ENCODE measurements at regions not wholly inside any gene's neighbourhood (a gene's known extent, or its start where the extent isn't known, plus 50 kb on each side); places are given as distances from the start of the nearest gene placed in this dataset.

DNA sequence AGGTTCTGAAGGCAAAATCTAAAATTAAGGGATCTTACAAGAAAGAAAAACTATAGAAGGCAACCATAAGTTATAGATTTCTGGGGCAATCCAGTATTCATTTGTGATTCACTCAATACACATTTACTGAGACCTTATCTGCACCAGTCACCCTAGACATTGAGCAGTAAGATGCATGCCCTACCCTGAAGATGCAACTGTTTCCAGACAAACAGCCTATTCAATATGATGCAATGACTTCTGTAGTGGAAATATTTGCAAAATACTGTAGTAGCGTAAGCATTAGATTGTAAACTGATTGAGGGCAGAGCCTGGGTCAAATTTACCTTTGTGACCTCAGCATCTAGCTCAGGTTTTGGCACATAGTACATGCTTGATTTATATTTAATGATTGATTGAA, 256.2 kb upstream of the ACTBL2 start:
- Histone ChIP-seq H3K27ac (ENCODE audit: low read length in 2 of 2) (no peak overlapping the region), H3K9ac (ENCODE audit: low read length) (no peak overlapping the region), H2AFZ (ENCODE audit: insufficient read depth, low read depth, low read length, poor library complexity, severe bottlenecking) (no peak overlapping the region), H3K36me3 (replicated peaks in 1 of 2; ENCODE audit: control extremely low read depth in 1 of 2, control insufficient read depth in 1 of 2, extremely low read depth in 1 of 2, insufficient read depth in 2 of 2, low read length in 1 of 2) (no peaks in the 10 kb centered on the region), H3K27me3 (replicated peaks in 1 of 4; ENCODE audit: control extremely low read depth in 1 of 4, control insufficient read depth in 3 of 4, insufficient read depth in 4 of 4, low read length in 3 of 4) (no peaks in the 10 kb centered on the region), H3K4me2 (replicated peaks; ENCODE audit: low read depth, low read length, poor library complexity, severe bottlenecking) (no peak overlapping the region), H3K79me2 (ENCODE audit: control insufficient read depth, insufficient read depth, low read length) (no peaks in the 10 kb centered on the region), H4K20me1 (ENCODE audit: control insufficient read depth, insufficient read depth, low read length, poor library complexity, severe bottlenecking) (no peaks in the 10 kb centered on the region), H3K9me3 (ENCODE audit: control extremely low read depth in 1 of 3, control insufficient read depth in 2 of 3, insufficient read depth in 1 of 3, low read length in 2 of 3) (no peaks in the 10 kb centered on the region), H3K4me3 (ENCODE audit: control extremely low read depth in 1 of 5, extremely low read depth in 1 of 5, insufficient read depth in 1 of 5, low read depth in 2 of 5, low read length in 4 of 5) (no peak overlapping the region), H3K4me1 (ENCODE audit: control insufficient read depth in 2 of 2, insufficient read depth in 2 of 2, low read length in 2 of 2) (no peaks in the 10 kb centered on the region)
- no peaks in the 10 kb centered on the region for H3K4me1 Mint-ChIP-seq
- ChIA-PET CTCF (no interaction called here), POLR2A (no interaction called here)
- H3K9me3 Mint-ChIP-seq (ENCODE audit: insufficient read depth), result no peaks in the 10 kb centered on the region
- no CpG with 5 or more reads among the region's 1 CpG for WGBS (ENCODE audit: insufficient coverage)
- DNase-seq, result no peak
- no peak overlapping the region for H3K4me3 Mint-ChIP-seq
- no peak overlapping the region for H3K27ac Mint-ChIP-seq
- no peak for ATAC-seq (ENCODE audit: low read depth)
- intact Hi-C loops (cut with micrococcal nuclease), result no loop called here
- TF ChIP-seq, protein P1, sequence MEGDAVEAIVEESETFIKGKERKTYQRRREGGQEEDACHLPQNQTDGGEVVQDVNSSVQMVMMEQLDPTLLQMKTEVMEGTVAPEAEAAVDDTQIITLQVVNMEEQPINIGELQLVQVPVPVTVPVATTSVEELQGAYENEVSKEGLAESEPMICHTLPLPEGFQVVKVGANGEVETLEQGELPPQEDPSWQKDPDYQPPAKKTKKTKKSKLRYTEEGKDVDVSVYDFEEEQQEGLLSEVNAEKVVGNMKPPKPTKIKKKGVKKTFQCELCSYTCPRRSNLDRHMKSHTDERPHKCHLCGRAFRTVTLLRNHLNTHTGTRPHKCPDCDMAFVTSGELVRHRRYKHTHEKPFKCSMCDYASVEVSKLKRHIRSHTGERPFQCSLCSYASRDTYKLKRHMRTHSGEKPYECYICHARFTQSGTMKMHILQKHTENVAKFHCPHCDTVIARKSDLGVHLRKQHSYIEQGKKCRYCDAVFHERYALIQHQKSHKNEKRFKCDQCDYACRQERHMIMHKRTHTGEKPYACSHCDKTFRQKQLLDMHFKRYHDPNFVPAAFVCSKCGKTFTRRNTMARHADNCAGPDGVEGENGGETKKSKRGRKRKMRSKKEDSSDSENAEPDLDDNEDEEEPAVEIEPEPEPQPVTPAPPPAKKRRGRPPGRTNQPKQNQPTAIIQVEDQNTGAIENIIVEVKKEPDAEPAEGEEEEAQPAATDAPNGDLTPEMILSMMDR (IDR thresholded peaks at IDR 0.05), result no peak
- TF ChIP-seq EZH2 (IDR thresholded peaks at IDR 0.05; ENCODE audit: borderline replicate concordance, insufficient read depth, low read depth, low read length, poor library complexity, severe bottlenecking), result no peak
- H3K27me3 Mint-ChIP-seq, result no peaks in the 10 kb centered on the region

GRCh38 chr5:57738301-57738700, 255.7 kb upstream of the ACTBL2 start:
- no peaks in the 10 kb centered on the region for H3K79me2 ChIP-seq (ENCODE audit: control insufficient read depth, insufficient read depth, low read length)
- H3K36me3 ChIP-seq (replicated peaks in 1 of 2; ENCODE audit: control extremely low read depth in 1 of 2, control insufficient read depth in 1 of 2, extremely low read depth in 1 of 2, insufficient read depth in 2 of 2, low read length in 1 of 2), result no peaks in the 10 kb centered on the region
- no peak for DNase-seq
- Mint-ChIP-seq H3K4me1 (no peaks in the 10 kb centered on the region), H3K27ac (no peak overlapping the region), H3K4me3 (no peak overlapping the region), H3K9me3 (ENCODE audit: insufficient read depth) (no peaks in the 10 kb centered on the region), H3K27me3 (no peaks in the 10 kb centered on the region)
- H3K4me3 ChIP-seq (ENCODE audit: control extremely low read depth in 1 of 5, extremely low read depth in 1 of 5, insufficient read depth in 1 of 5, low read depth in 2 of 5, low read length in 4 of 5), result no peak overlapping the region
- H3K4me2 ChIP-seq (replicated peaks; ENCODE audit: low read depth, low read length, poor library complexity, severe bottlenecking), result no peak overlapping the region
- no peaks in the 10 kb centered on the region for H4K20me1 ChIP-seq (ENCODE audit: control insufficient read depth, insufficient read depth, low read length, poor library complexity, severe bottlenecking)
- H3K9me3 ChIP-seq (ENCODE audit: control extremely low read depth in 1 of 3, control insufficient read depth in 2 of 3, insufficient read depth in 1 of 3, low read length in 2 of 3), result no peaks in the 10 kb centered on the region
- 100% methylated on average over 2 of the region's 2 CpGs for WGBS (ENCODE audit: insufficient coverage)
- intact Hi-C loops (cut with micrococcal nuclease), result no loop called here
- POLR2A ChIA-PET, result no interaction called here
- CTCF ChIA-PET, result no interaction called here
- no peaks in the 10 kb centered on the region for H3K4me1 ChIP-seq (ENCODE audit: control insufficient read depth in 2 of 2, insufficient read depth in 2 of 2, low read length in 2 of 2)
- no peak for ATAC-seq (ENCODE audit: low read depth)
- H3K9ac ChIP-seq (ENCODE audit: low read length), result no peak overlapping the region
- H3K27ac ChIP-seq (ENCODE audit: low read length in 2 of 2), result no peak overlapping the region
- no peak overlapping the region for H2AFZ ChIP-seq (ENCODE audit: insufficient read depth, low read depth, low read length, poor library complexity, severe bottlenecking)
- H3K27me3 ChIP-seq (replicated peaks in 1 of 4; ENCODE audit: control extremely low read depth in 1 of 4, control insufficient read depth in 3 of 4, insufficient read depth in 4 of 4, low read length in 3 of 4), result no peaks in the 10 kb centered on the region
- no peak for TF ChIP-seq EZH2 (IDR thresholded peaks at IDR 0.05; ENCODE audit: borderline replicate concordance, insufficient read depth, low read depth, low read length, poor library complexity, severe bottlenecking)
- TF ChIP-seq, protein P1 (IDR thresholded peaks at IDR 0.05), result no peak
